WTC11 (cell line): ENCODE measurements at regions not wholly inside any gene's neighbourhood (a gene's known extent, or its start where the extent isn't known, plus 50 kb on each side); places are given as distances from the start of the nearest gene placed in this dataset.

Experiments
- ATAC-seq: fragments of 200-7000 bp; cut with Tn5 transposase; 2 replicates; pipeline ENCODE4 v1.10.0; 2021; ENCODE audit warnings: mild to moderate bottlenecking, moderate library complexity
- CTCF ChIA-PET: fragments of 300-600 bp; sonication (Branson Sonifier 250); formaldehyde crosslinking; loops from one replicate; lab custom pipeline; 2021; ENCODE audit warnings: antibody characterized with exemption; lab: Charles Lee
- POLR2A ChIA-PET: fragments of 350-600 bp; sonication (Branson Sonifier 250); formaldehyde crosslinking; loops from one replicate; lab custom pipeline; 2021; ENCODE audit warnings: antibody characterized with exemption; lab: Charles Lee
- DNase-seq: peaks from one replicate; pipeline ENCODE4 v3.0.0; 2021; ENCODE audit warnings: low spot score
- H3K27ac Mint-ChIP-seq: 2 replicates; pipeline ENCODE4 v1.8.0; 2021; ENCODE audit warnings: mixed read lengths
- H3K27me3 Mint-ChIP-seq: 2 replicates; pipeline ENCODE4 v1.8.0; 2021; ENCODE audit warnings: low read depth, mild to moderate bottlenecking, moderate library complexity, mixed read lengths
- H3K36me3 Mint-ChIP-seq: 2 replicates; pipeline ENCODE4 v1.8.0; 2021; ENCODE audit warnings: mixed read lengths
- H3K4me1 Mint-ChIP-seq: 2 replicates; pipeline ENCODE4 v1.8.0; 2022; ENCODE audit warnings: mixed read lengths
- H3K4me3 Mint-ChIP-seq: 2 replicates; pipeline ENCODE4 v1.8.0; 2021; ENCODE audit warnings: mild to moderate bottlenecking, moderate library complexity, mixed read lengths
- H3K9me3 Mint-ChIP-seq: 2 replicates; pipeline ENCODE4 v1.8.0; 2021; ENCODE audit warnings: mixed read lengths
- CDX4 ChIP-seq: fragments of 250-450 bp; sonication (Bioruptor Pico); IDR thresholded peaks from 2 replicates; pipeline ENCODE4 v1.9.0; 2021; ENCODE audit warnings: moderate library complexity, mild to moderate bottlenecking, inconsistent platforms, borderline replicate concordance
- ERG ChIP-seq: fragments of 250-450 bp; sonication (Bioruptor Pico); IDR thresholded peaks from 2 replicates; pipeline ENCODE4 v1.8.0; 2021; ENCODE audit warnings: mild to moderate bottlenecking
- ESRRA ChIP-seq: sonication (generic); formaldehyde crosslinking; IDR thresholded peaks from 2 replicates; pipeline ENCODE4 v1.8.1; 2022; ENCODE audit warnings: mild to moderate bottlenecking, missing genetic modification reagents, borderline replicate concordance
- ETV6 ChIP-seq: sonication (generic); formaldehyde crosslinking; IDR thresholded peaks from 2 replicates; pipeline ENCODE4 v1.8.1; 2022; ENCODE audit warnings: mild to moderate bottlenecking, missing genetic modification reagents
- HMGA2 ChIP-seq: fragments of 250-450 bp; sonication (Bioruptor Pico); IDR thresholded peaks from 2 replicates; pipeline ENCODE4 v1.4.0; 2021; ENCODE audit warnings: mild to moderate bottlenecking, moderate library complexity
- NR1H2 ChIP-seq: sonication (generic); formaldehyde crosslinking; IDR thresholded peaks from 2 replicates; pipeline ENCODE4 v1.9.0; 2021; ENCODE audit warnings: mild to moderate bottlenecking, moderate library complexity, missing genetic modification reagents
- PRRX2 ChIP-seq: fragments of 250-450 bp; sonication (Bioruptor Pico); IDR thresholded peaks from 2 replicates; pipeline ENCODE4 v1.8.0; 2021; ENCODE audit warnings: mild to moderate bottlenecking
- RELA ChIP-seq: sonication (generic); formaldehyde crosslinking; IDR thresholded peaks from 2 replicates; pipeline ENCODE4 v1.8.1; 2022; ENCODE audit warnings: missing genetic modification reagents, mild to moderate bottlenecking, borderline replicate concordance
- RORB ChIP-seq: fragments of 250-450 bp; sonication (Bioruptor Pico); IDR thresholded peaks from 2 replicates; pipeline ENCODE4 v1.9.0; 2021; ENCODE audit warnings: mild to moderate bottlenecking
- SOX15 ChIP-seq: fragments of 250-450 bp; sonication (Bioruptor Pico); IDR thresholded peaks from 2 replicates; pipeline ENCODE4 v1.9.0; 2021; ENCODE audit warnings: mild to moderate bottlenecking
- STAT6 ChIP-seq: sonication (generic); formaldehyde crosslinking; conservative IDR thresholded peaks from 2 replicates; pipeline ENCODE4 v1.8.1; 2023; ENCODE audit warnings: mild to moderate bottlenecking, low read depth, missing genetic modification reagents, moderate library complexity
- TEAD1 ChIP-seq: sonication (generic); formaldehyde crosslinking; IDR thresholded peaks from 2 replicates; pipeline ENCODE4 v1.8.0; 2022; ENCODE audit warnings: mild to moderate bottlenecking, missing genetic modification reagents
- TEAD4 ChIP-seq: sonication (generic); formaldehyde crosslinking; IDR thresholded peaks from 2 replicates; pipeline ENCODE4 v1.8.0; 2022; ENCODE audit warnings: mild to moderate bottlenecking, missing genetic modification reagents
- TP53 ChIP-seq: sonication (generic); formaldehyde crosslinking; IDR thresholded peaks from 2 replicates; pipeline ENCODE4 v1.8.1; 2023; ENCODE audit warnings: mild to moderate bottlenecking, missing genetic modification reagents
- ZNF121 ChIP-seq: sonication (generic); formaldehyde crosslinking; IDR thresholded peaks from 2 replicates; pipeline ENCODE4 v1.8.0; 2023; ENCODE audit warnings: missing genetic modification reagents
- ZNF263 ChIP-seq: sonication (generic); formaldehyde crosslinking; IDR thresholded peaks from 2 replicates; pipeline ENCODE4 v1.8.1; 2022; ENCODE audit warnings: low read depth, mild to moderate bottlenecking, moderate library complexity, missing genetic modification reagents
- ZNF396 ChIP-seq: fragments of 250-450 bp; sonication (Bioruptor Pico); IDR thresholded peaks from 2 replicates; pipeline ENCODE4 v1.8.0; 2021; ENCODE audit warnings: mild to moderate bottlenecking, moderate library complexity, borderline replicate concordance
- ZNF416 ChIP-seq: fragments of 250-450 bp; sonication (Bioruptor Pico); IDR thresholded peaks from 2 replicates; pipeline ENCODE4 v1.9.0; 2021; ENCODE audit warnings: mild to moderate bottlenecking, inconsistent platforms
- TF ChIP-seq, protein P1 (sequence below): sonication (generic); formaldehyde crosslinking; IDR thresholded peaks from 2 replicates; pipeline ENCODE4 v1.8.1; 2022; ENCODE audit warnings: mild to moderate bottlenecking, moderate library complexity, missing genetic modification reagents
- TF ChIP-seq, protein P2 (sequence below): sonication (generic); formaldehyde crosslinking; IDR thresholded peaks from 2 replicates; pipeline ENCODE4 v1.8.1; 2023; ENCODE audit warnings: mild to moderate bottlenecking, missing genetic modification reagents

- TF ChIP-seq RELA (no peak), ZNF263 (CRISPR knock-in tag) (no peak), TEAD4 (CRISPR knock-in tag) (no peak), HMGA2 (CRISPR knock-in tag) (no peak), TEAD1 (CRISPR knock-in tag) (no peak), ETV6 (CRISPR knock-in tag) (no peak), RORB (CRISPR knock-in tag) (no peak), ZNF396 (CRISPR knock-in tag) (no peak), ZNF121 (CRISPR knock-in tag) (no peak), SOX15 (CRISPR knock-in tag) (no peak)
- TF ChIP-seq, protein P1, sequence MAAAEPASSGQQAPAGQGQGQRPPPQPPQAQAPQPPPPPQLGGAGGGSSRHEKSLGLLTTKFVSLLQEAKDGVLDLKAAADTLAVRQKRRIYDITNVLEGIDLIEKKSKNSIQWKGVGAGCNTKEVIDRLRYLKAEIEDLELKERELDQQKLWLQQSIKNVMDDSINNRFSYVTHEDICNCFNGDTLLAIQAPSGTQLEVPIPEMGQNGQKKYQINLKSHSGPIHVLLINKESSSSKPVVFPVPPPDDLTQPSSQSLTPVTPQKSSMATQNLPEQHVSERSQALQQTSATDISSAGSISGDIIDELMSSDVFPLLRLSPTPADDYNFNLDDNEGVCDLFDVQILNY (CRISPR knock-in tag) = no peak
Observed at GRCh38 chr4:14400307-14400706, 602.0 kb upstream of the CPEB2 start (continued).

DNA sequence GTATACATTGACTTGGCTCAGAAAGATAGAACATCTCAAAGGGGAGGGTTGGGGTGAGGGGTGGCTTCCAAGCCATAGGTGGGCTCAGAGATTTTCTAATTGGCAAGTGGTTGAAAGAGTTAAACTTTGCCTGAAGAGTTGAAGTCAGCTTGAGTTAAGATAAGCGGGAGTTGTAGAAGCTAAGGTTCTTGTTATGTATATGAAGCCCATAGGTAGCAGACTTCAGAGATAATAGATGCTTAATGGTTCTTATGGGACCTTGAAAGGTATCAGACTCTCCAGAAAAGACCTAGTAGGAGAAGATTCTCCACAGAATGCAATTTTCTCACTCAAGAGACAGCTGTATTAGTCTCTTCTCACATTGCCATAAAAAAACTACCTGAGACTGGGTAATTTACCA, 599.1 kb upstream of the CPEB2 start:
- TF ChIP-seq TP53 (CRISPR knock-in tag) (no peak), STAT6 (no peak)
- TF ChIP-seq, all 79 proteins: peak for 0
- Mint-ChIP-seq H3K4me3 (no peak overlapping the region), H3K9me3 (peaks cover 37% of the 10 kb centered on the region), H3K36me3 (peaks cover 11% of the 10 kb centered on the region), H3K27ac (no peak overlapping the region), H3K27me3 (peaks cover 3% of the 10 kb centered on the region; the same call in 1 of the 2 replicates), H3K4me1 (peaks cover 42% of the 10 kb centered on the region)
- DNase-seq (no peak), ATAC-seq (peak; percentile 75)
- CTCF ChIA-PET = interaction anchor here (0.7 kb wide), 1 partner anchor 17 kb away, joined by 4 read pairs; no protein-coding TSS in a partner anchor
- POLR2A ChIA-PET = no interaction called here

GRCh38 chr4:14404730-14405129, 597.6 kb upstream of the CPEB2 start:
- Mint-ChIP-seq H3K4me3 (no peak overlapping the region), H3K27me3 (peaks cover 3% of the 10 kb centered on the region; the same call in 1 of the 2 replicates), H3K27ac (no peak overlapping the region), H3K36me3 (peaks cover 11% of the 10 kb centered on the region), H3K4me1 (peaks cover 43% of the 10 kb centered on the region), H3K9me3 (peaks cover 31% of the 10 kb centered on the region)
- TF ChIP-seq CDX4 (no peak), ERG (CRISPR knock-in tag) (no peak), ZNF416 (no peak), PRRX2 (no peak), ESRRA (no peak), NR1H2 (CRISPR knock-in tag) (no peak)
- TF ChIP-seq, protein P2, sequence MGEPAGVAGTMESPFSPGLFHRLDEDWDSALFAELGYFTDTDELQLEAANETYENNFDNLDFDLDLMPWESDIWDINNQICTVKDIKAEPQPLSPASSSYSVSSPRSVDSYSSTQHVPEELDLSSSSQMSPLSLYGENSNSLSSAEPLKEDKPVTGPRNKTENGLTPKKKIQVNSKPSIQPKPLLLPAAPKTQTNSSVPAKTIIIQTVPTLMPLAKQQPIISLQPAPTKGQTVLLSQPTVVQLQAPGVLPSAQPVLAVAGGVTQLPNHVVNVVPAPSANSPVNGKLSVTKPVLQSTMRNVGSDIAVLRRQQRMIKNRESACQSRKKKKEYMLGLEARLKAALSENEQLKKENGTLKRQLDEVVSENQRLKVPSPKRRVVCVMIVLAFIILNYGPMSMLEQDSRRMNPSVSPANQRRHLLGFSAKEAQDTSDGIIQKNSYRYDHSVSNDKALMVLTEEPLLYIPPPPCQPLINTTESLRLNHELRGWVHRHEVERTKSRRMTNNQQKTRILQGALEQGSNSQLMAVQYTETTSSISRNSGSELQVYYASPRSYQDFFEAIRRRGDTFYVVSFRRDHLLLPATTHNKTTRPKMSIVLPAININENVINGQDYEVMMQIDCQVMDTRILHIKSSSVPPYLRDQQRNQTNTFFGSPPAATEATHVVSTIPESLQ (CRISPR knock-in tag) = no peak
- DNase-seq (no peak), ATAC-seq (no peak)
- POLR2A ChIA-PET = no interaction called here
- CTCF ChIA-PET = no interaction called here
